Neural crest cell (in vitro differentiated cells): ENCODE measurements at regions not wholly inside any gene's neighbourhood (a gene's known extent, or its start where the extent isn't known, plus 50 kb on each side); places are given as distances from the start of the nearest gene placed in this dataset.

Experiments used
- DNase-seq: peaks from one replicate; pipeline ENCODE4 v3.0.0; 2021; ENCODE audit warnings: low read depth, mixed read lengths, low spot score
- H3K27ac Mint-ChIP-seq: one replicate; pipeline ENCODE4 v1.8.0; 2021; ENCODE audit warnings: mild to moderate bottlenecking, mixed read lengths; ENCODE audit not compliant: unreplicated experiment
- H3K27me3 Mint-ChIP-seq: 2 replicates; pipeline ENCODE4 v1.8.0; 2021; ENCODE audit warnings: low read depth, mild to moderate bottlenecking, mixed read lengths
- H3K36me3 Mint-ChIP-seq: 2 replicates; pipeline ENCODE4 v1.8.0; 2021; ENCODE audit warnings: low read depth, mild to moderate bottlenecking, mixed read lengths
- H3K4me1 Mint-ChIP-seq: 2 replicates; pipeline ENCODE4 v1.8.0; 2021; ENCODE audit warnings: mixed read lengths
- H3K4me3 Mint-ChIP-seq: one replicate; pipeline ENCODE4 v1.8.0; 2021; ENCODE audit warnings: mild to moderate bottlenecking, mixed read lengths
- H3K9me3 Mint-ChIP-seq: 2 replicates; pipeline ENCODE4 v1.8.0; 2021; ENCODE audit warnings: mixed read lengths
- CTCF ChIP-seq: fragments of 200-600 bp; sonication (generic); conservative IDR thresholded peaks from 2 replicates; pipeline ENCODE4 v1.5.0; 2021; ENCODE audit warnings: antibody characterized with exemption, mild to moderate bottlenecking

- H3K27me3 Mint-ChIP-seq, result no peaks in the 10 kb centered on the region
These were observed 89.2 kb upstream of the MARCKS start for GRCh38 chr6:113767985-113768384.

DNA sequence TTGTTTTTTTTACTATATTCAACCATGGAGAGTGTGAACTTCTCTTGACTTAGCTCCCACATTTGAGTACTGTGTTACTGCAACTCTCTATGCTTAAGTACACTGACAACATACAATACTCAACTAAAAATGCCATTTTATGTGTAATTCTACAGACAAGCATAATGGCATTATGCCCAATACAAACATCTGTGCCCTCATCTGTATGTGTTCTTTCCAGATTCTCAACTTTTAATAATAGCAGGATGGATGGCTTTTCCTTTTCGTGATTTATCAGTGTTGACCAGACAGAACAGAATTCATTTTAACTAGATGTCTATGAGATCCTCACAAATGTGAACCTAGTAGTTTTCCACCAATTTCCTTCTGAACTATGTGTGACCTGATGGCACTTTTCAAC lies 84.2 kb upstream of the MARCKS start:
- no peak for TF ChIP-seq CTCF
- no peaks in the 10 kb centered on the region for H3K27me3 Mint-ChIP-seq
- no peaks in the 10 kb centered on the region for H3K36me3 Mint-ChIP-seq
- no peak overlapping the region for H3K27ac Mint-ChIP-seq
- no peak overlapping the region for H3K4me3 Mint-ChIP-seq
- no peak for DNase-seq
- H3K9me3 Mint-ChIP-seq, result no peaks in the 10 kb centered on the region
- H3K4me1 Mint-ChIP-seq, result peaks cover 17% of the 10 kb centered on the region

More at GRCh38 chr6:113767985-113768384, 89.2 kb upstream of the MARCKS start:
- no peak for TF ChIP-seq CTCF
- Mint-ChIP-seq H3K27ac (no peak overlapping the region), H3K4me1 (no peaks in the 10 kb centered on the region), H3K9me3 (peaks cover 2% of the 10 kb centered on the region), H3K36me3 (no peaks in the 10 kb centered on the region), H3K4me3 (no peak overlapping the region)
- no peak for DNase-seq

DNA sequence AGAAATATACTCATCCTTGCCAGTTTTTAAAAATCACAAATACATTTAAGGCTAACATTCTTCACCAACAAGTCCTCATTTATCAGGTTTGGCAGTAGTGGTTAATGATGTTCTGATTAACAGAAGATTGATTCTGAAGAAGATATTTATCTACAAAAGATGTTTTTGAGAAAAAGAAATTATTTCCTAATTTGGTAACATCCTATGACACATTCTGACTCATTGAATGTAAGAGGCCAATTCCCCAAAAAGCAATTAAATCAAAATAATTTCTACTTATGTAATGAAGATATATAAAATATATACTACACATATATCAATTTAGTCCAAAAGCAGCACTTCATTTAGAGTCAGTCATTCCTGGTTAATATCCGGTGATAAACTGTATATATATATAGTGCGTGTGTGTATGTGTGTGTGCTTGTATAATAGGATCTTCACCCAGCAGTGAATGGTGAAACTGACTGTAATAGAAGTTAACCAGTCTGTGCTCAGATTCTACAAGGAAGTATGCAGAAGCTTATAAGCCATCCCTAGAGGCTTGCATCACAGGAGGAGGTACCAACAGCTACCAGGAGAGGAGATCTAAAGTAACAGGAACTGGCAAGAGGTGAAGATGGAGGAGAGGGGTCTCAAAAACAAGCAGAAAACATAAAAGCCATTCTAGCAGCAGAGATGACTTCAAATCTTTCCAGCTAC lies 82.9 kb upstream of the MARCKS start:
- H3K27me3 Mint-ChIP-seq, result no peaks in the 10 kb centered on the region
- no peaks in the 10 kb centered on the region for H3K36me3 Mint-ChIP-seq
- H3K4me3 Mint-ChIP-seq, result no peak overlapping the region
- H3K4me1 Mint-ChIP-seq, result peaks cover 17% of the 10 kb centered on the region
- no peak for DNase-seq
- no peak overlapping the region for H3K27ac Mint-ChIP-seq
- TF ChIP-seq CTCF, result no peak
- no peaks in the 10 kb centered on the region for H3K9me3 Mint-ChIP-seq

DNA sequence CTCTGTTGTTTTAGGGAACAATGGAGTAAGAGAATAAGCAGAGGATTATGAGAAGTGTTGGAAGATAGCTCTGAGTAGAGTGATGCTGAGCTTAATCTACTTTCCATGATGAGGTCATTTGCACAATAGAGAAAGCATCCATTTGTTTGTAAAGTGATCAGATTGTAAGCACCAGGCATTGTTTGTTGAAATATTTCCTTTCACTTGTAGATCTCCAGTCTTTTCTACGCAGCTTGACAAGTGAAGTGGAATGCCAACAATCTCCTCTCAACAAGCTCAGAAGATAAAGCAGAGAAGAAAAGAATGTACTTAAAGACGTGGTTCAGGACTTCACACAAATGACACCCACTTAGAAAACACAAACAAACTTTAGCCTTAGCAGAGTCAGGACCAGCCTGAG lies 80.1 kb upstream of the MARCKS start:
- H3K4me1 Mint-ChIP-seq, result peaks cover 17% of the 10 kb centered on the region
- H3K27ac Mint-ChIP-seq, result no peak overlapping the region
- DNase-seq, result no peak
- no peak overlapping the region for H3K4me3 Mint-ChIP-seq
- no peak for TF ChIP-seq CTCF
- no peaks in the 10 kb centered on the region for H3K27me3 Mint-ChIP-seq
- H3K36me3 Mint-ChIP-seq, result no peaks in the 10 kb centered on the region
- H3K9me3 Mint-ChIP-seq, result no peaks in the 10 kb centered on the region

- H3K4me3 Mint-ChIP-seq, result no peak overlapping the region
- peaks cover 17% of the 10 kb centered on the region for H3K4me1 Mint-ChIP-seq
- DNase-seq, result no peak
- H3K27ac Mint-ChIP-seq, result peak overlapping the region; percentile 29
- no peak for TF ChIP-seq CTCF
- H3K9me3 Mint-ChIP-seq, result no peaks in the 10 kb centered on the region
- no peaks in the 10 kb centered on the region for H3K27me3 Mint-ChIP-seq
- H3K36me3 Mint-ChIP-seq, result no peaks in the 10 kb centered on the region
These were observed 79.5 kb upstream of the MARCKS start for GRCh38 chr6:113777601-113778000.
